Activated T-helper 9 cell treated with anti-CD3 and anti-CD28 coated beads, Interleukin-2, amount 50 U/mL, for 16 hours (primary cell): ENCODE measurements at regions not wholly inside any gene's neighbourhood (a gene's known extent, or its start where the extent isn't known, plus 50 kb on each side); places are given as distances from the start of the nearest gene placed in this dataset.

Experiments used
- DNase-seq: peaks from one replicate; pipeline ENCODE4 v3.0.0-alpha.2; 2020; ENCODE audit warnings: low read depth

- DNase-seq, result no peak
Measured at GRCh38 chr18:8458546-8459215, 150.6 kb upstream of the RAB12 start.

- DNase-seq, result no peak
Measured at GRCh38 chr18:8460748-8461147, 148.5 kb upstream of the RAB12 start.

GRCh38 chr18:8461544-8461943, 147.7 kb upstream of the RAB12 start:
- no peak for DNase-seq

GRCh38 chr18:8462651-8463185, 146.5 kb upstream of the RAB12 start:
- no peak for DNase-seq

DNA sequence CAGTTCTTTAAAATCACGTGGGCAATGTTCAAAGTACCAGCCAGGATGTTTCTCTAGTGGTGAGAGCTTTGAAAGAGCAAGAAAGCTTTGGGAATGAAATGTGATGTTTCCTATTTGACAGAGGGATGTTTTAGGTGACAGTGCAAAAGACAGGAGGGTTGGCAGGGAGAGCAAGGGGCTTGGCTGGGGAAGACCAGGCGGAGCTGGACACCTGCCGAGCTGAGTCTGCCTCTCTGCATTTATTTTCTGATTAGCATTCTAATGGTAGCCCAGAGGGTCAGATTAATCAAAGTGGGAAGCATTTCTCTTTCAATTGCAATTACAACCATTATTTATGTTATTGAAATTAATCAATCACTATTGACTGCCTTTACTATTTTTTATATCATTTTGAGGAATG, 145.4 kb upstream of the RAB12 start:
- no peak for DNase-seq

DNA sequence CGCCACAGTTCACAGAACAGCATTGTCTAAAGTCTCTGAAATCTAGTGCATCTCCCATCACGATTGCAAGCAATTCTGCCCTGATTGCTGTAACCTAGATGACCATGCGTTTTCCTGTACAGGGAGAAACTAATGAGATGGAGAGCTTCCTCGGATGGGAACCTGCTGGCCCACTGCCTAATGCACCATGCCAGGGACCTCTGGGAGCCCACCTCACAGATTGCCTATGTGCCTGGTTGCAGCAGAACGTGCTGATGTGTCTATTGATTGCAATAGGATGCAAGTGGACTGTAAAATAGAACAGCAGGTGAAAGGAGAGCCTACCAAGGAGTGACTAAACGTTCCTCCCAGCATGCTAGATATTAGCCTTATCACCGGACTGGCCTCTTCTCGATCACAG, 141.0 kb upstream of the RAB12 start:
- DNase-seq, result no peak

- DNase-seq, result no peak
Measured at GRCh38 chr18:8468921-8469335, 140.3 kb upstream of the RAB12 start.

GRCh38 chr18:8469544-8470130, 139.6 kb upstream of the RAB12 start:
- DNase-seq, result no peak

GRCh38 chr18:8471372-8471771, 137.9 kb upstream of the RAB12 start:
- no peak for DNase-seq

- DNase-seq, result no peak
Measured at GRCh38 chr18:8474661-8475060, 134.6 kb upstream of the RAB12 start.

GRCh38 chr18:8477615-8478014, 131.6 kb upstream of the RAB12 start:
- no peak for DNase-seq

- peak; percentile 14 for DNase-seq
Measured at GRCh38 chr18:8478166-8478967, 130.9 kb upstream of the RAB12 start.

DNA sequence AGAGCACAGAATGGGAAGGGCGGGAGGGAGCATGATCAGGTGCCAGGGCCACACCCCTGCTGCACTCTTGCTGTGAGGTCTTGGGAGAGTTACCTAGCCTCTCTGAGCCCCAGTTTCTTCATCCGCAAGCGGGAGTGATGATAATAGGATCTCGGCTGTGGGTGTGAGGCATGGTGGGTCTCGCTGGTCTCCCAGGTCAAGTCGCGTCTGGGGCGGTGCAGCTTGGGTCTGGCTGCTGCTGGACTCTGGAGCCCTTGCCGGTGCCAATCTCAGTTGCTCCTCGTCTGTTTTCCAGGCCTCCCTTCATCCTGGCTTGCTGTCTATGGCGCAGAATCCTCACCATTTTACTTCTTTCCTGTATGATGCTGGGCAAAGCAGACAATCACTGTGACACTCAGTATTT, 130.3 kb upstream of the RAB12 start:
- no peak for DNase-seq

GRCh38 chr18:8479789-8480188, 129.4 kb upstream of the RAB12 start:
- no peak for DNase-seq

DNA sequence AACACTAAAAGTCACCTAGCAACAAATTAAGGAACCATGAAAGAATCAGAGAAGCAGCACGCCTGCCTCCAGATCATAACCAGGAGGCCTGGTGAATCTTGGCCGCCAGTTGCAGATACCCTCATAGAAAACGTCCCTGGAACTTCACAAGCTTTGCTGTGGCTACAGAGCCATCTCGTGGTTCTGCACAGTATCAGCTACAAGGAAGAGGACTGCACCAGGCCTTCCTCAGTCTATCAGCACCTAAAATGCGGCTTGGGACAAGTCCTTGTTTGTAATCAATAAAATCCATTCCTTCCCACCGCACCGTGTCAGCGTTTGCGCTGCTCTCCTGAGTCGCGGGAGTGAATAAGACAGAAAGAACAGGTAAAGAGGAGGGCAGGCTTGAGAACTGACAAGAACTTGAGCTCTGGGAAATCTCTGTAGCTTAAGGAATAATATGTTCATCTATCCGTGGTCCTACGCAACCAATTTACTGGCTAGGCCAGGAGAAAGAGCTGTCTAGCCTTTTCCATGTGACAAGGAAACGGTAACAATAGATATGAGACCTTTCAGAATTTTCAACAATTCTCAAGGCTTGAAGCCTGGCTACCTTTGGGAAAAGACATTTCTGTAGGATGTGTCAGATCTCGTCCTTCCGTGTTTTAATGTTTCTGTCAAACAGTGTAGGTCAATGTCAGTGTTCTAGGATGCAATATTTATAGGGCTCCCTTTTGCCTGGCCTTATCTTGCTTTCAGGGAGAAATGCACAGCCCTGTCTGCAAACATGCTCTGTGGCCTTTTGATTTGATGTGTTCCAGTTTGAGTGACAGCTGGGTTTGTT, 128.5 kb upstream of the RAB12 start:
- no peak for DNase-seq

GRCh38 chr18:8484951-8485350, 124.3 kb upstream of the RAB12 start:
- DNase-seq, result no peak

DNA sequence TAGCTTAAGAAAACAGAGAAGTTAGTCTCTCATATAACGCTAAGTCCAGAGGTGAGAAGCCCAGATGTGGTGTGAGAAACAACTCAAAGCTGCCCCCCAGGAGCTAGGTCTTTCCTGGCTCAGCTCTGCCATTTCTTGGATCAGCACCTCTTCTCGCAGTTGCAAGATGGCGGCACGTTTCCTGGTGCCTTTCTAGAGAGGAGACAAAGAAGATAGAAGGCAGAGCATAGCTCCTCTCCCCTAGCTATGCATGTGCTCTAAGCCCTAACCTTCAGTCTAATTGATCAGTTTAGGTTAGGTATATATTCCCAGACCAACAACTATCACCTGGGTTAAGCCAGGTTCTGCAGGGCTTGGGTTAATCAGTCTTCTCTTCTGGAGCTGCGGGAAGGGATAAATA, 119.5 kb upstream of the RAB12 start:
- DNase-seq, result no peak

DNA sequence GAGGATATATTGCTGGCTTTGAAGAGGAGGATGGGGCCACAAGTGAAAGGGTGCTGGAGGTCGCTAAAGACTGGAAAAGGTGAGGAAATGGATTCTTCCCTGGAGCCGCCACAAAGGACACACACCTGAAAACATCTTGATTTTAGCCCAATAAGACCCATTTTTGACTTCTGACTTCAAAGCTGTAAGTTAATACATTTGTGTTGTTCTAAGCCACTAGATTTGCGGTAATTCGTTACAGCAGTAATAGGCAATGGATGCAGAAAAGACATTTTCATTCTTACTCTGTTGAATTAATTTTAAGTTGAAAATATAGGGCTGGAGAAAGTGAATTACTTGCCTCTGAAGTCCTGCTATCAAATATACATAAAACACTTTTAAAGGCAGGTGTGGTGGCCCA, 117.7 kb upstream of the RAB12 start:
- no peak for DNase-seq

- DNase-seq, result no peak
Measured at GRCh38 chr18:8493141-8493540, 116.1 kb upstream of the RAB12 start.

GRCh38 chr18:8496186-8496585, 113.1 kb upstream of the RAB12 start:
- DNase-seq, result no peak

DNA sequence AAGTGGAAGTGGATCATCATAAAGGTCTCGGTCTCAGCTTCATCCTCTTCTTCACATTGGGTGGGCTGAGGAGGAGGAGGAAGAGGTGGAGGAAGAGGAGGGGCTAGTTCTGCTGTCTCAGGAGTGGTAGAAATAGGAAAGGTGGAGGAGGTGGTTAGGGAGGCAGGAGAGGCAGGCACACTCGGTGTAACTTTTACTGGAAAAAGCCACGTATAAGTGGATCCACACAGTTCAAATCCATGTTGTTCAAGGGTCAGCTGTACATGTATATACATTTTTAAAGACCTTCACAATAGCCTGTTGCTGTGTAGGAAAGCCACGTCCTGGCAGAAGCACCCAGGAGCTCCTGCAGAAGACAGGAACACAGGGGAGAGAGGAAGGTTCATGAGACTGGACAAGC, 110.3 kb upstream of the RAB12 start:
- no peak for DNase-seq
